NCI-H128 (cell line): ENCODE measurements at regions not wholly inside any gene's neighbourhood (a gene's known extent, or its start where the extent isn't known, plus 50 kb on each side); places are given as distances from the start of the nearest gene placed in this dataset.

Experiments used
- DNase-seq: peaks from one replicate; lab custom pipeline; 2025; ENCODE audit not compliant: unreplicated experiment; lab: John Stamatoyannopoulos, UW

DNA sequence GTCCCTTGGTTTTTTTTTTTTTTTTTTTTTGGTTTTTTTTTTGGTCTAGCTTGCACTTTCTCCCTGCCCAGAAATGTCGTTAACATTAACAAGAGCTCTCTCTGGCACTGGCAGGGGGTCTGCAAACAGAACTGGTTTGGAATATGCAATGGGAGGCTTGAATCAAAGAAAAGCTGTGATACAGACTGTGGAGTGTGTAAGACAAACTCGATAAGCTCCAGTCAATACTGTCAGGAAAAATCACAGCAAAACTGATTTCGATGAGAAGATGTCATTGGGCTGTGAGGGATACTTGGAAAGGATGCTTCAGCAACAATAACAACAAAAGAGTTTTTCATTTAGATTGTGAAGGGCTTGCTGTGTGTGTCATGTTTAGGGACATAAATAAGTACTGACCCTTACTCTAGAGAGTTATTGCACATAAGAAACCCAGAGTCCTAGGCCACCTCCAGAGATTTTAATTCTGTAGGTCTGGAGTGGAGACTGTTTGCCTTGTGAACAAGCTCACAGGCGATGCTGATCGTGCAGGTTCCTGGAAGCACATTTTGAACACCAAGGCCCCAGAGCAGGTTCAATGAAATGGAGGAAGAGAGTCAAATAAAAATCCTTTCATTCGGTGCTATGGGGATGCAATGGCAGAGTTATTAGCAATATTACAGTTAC, 470.7 kb upstream of the RBFOX1 start:
- no peak for DNase-seq

DNA sequence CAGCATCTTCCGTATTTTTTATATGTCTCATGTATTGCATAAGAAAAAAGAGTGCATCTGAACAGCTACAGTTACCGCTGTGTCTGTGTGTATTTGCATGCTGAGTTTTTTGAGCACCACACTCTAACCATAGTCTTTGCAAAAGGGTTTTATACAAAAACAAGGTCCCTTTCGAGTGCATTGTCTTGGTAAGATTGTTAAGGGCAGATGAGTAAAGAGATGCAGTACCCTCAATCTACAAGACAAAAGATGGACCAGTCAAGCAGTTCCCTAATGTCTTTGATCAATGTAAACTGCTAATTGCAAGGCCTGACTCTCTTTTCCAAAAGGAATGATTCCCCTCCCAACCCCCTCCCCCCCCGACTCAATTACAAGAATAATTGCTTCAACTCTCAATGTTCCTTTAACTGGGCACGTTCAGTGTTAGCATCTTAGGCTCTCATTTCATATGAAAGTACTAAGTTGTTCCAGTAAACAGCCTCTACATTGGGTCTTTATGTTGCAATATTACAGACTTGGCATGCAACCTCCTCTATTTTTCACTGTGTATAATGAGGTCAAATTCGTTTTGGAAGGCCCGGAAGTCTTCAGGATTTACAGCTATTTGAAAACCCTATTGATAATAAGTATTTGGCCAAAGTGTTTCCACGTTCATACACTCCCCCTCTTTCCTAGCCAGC, 471.4 kb upstream of the RBFOX1 start:
- DNase-seq = no peak

DNA sequence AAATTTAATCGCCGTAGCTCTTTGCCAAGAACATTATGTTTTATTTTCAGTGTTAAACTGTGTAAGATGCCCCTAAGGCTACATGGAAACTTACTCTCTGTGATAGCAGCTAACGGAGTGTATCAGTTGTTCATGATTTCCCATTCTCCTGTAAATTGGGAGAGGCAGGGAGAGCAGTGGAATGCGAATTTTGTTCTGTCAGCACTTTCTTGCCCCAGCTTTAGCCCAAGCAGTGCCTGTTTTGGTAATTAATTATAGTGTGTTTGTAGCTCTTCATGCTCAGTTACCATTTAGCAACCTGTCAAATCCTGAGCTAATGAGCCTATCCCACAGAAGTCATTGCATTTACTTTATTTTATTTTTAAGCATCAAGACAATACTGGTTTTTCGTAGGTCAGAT, 475.1 kb upstream of the RBFOX1 start:
- no peak for DNase-seq

DNA sequence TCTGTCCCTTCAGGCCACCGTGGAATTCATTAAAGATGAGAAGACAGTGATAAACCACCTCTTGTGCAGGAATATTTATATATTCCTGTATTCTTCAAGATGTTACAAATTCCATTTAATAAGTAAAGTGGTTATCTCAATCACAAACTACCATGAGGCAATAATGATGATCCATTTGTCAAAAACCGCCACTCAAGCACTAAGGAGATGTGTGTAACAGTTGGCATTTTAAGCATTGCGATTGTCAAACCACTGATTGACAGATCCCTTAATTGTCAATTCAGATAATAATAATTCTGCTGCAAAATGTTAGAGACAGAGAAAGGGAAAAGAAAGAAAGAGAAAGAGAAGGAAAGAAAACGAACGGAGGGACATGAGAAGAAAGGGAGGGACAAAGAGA, 476.1 kb upstream of the RBFOX1 start:
- DNase-seq = no peak

- DNase-seq = no peak
These were observed 479.1 kb upstream of the RBFOX1 start for GRCh38 chr16:6853565-6853964.

DNA sequence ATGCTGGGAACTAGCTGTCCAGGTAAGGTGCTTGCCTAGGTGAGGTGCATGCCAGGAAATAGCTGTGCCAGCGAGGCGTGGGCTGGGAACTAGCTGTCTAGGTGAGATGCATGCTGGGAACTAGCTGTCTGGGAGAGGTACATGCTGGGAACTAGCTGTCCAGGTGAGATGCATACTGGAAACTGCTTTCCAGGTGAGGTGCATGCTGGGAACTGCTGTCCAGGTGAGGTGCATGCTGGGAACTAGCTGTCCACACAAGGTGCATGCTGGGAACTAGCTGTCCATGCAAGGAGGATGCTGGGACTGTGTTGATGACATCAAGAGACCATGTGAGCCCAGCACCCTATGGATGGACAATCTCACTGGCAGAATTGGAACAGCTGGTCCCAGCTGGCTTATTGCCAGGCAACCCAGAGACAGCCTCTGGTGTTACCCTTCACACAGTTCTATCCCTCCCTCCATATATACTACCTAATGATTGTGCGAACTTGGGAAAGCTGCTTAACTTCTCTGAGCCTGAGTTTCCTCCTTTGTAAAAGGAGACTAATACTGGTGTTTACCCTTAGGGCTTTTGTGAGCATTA, 479.9 kb upstream of the RBFOX1 start:
- DNase-seq = no peak

GRCh38 chr16:6846452-6846851, 486.2 kb upstream of the RBFOX1 start:
- no peak for DNase-seq

DNA sequence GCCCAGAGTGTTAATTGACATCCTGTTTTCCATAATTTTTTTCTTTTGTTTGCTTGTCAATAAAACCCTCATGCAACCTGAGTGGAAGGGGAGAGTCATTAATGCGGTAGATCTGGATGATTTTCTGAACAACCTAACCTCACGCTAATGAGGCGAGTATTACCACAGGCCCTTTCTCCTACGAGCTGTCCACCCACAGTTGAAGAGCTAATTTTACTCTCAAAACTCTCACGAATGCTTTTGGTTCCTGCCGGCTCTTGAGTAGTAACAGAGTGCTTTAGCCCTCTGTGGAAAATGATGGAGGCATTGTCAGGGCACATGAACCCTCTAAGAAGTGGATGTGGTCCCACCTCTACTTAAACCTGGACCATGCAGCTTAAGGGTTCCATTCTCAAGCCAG, 491.3 kb upstream of the RBFOX1 start:
- DNase-seq = no peak

- no peak for DNase-seq
These were observed 494.9 kb upstream of the RBFOX1 start for GRCh38 chr16:6837722-6838121.

DNA sequence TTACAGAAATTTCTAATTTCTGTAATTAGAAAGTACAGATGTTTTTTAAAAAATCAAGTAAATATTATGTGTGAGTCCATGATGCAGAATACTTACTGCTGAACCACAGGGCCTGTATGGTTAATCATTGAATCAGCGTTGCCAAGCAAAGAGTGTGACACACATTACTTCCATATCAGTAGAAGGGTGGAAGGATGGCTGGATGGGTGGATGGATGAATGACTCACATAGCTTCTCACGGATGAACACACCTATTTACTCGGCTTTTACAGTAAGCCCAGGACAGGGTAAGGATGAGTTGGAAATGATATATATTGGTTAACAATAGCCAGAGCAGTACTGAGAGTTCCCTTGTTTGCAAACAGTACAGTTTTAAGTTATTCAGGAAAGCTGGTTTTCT, 495.9 kb upstream of the RBFOX1 start:
- DNase-seq = no peak

DNA sequence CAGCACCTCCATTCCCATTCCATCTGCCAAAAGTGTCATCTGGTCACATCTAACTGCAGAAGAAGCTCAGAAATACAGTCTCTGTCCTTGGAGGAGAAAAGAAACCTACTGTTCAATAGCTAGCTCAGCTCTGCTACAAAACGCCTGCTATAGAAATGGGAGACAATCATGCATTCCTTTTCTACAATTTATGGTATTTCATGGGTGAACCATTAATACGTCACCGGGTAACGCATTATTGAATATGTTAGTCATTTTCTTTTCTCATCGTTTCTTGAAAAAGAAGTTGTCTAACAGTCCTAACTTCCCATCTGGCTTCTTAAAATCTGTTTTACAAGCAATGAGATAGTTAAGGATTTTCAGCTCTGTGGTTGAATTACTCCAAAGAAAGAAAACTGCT, 496.7 kb upstream of the RBFOX1 start:
- no peak for DNase-seq

DNA sequence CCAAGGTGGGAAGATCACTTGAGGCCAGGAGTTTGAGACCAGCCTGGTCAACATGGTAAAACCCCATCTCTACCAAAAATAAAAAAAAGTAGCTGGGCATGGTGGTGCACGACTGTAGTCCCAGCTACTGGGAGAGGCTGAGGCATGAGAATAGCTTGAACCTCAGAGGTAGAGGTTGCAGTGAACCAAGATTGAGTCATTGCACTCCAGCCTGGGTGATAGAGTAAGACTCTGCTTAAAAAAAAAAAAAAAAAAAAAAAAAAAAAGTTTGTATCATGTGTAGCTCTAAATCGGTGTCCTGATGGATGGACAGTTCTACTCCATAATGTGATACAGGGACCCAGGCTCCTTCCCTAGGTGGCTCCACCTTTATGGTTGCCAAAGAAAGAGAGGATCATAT, 497.1 kb upstream of the RBFOX1 start:
- no peak for DNase-seq

DNA sequence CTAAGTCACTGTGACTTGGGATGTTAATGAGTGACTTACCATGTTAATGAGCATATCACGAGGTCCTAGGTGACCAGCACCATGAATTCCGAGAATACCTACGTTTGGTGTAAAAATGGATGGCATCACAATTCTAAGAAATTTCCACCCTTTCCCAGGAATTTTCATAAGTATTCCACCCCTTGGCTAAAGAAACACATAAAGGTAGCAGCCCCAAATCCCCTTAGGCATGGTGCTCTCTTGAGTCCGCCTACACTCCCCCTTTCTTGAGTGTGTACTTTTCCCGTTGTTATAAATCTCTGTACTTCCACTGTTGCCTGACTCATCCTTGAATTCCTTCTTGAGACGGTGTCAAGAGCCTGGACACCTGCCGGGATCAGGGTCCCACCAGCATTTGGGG, 504.0 kb upstream of the RBFOX1 start:
- DNase-seq = no peak

GRCh38 chr16:6827931-6828330, 504.7 kb upstream of the RBFOX1 start:
- DNase-seq = no peak

DNA sequence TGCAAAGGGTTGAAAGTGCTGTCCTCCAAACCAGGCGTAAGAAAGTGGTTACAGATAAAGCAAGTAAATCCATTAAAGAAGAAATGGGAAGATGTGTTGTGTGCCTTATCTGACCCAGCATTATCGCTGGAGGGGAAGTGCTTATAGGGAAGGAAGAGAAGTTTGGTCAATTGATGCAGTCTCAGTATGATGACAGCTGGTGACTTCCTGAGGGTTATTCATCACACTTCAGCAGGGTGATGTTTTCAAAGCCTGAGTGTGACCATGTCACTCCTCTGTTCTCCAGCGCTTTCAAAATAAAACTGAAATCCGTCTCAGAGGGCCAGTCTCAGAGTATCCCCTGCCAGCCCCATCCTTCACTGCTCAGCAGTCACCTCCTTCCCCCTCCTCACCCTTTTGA, 505.4 kb upstream of the RBFOX1 start:
- no peak for DNase-seq

DNA sequence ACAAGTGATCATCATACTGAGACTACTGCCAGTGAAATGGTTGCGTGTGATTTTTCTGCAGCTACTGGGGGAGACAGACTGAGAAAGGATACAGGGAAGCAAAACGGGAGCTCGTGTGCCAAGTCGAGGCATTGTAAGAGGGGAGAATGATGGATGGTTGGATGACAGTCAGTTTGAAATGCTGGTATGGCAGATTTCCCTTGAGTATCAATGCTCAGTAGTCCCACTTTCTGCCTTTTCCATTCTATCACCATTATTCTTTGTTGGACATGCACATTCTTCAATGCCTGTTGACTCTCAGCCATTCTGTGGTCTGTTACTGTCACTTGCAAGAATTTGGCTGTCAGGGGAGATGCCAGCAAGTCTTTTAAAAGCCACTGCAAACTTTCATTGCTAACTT, 510.6 kb upstream of the RBFOX1 start:
- no peak for DNase-seq

DNA sequence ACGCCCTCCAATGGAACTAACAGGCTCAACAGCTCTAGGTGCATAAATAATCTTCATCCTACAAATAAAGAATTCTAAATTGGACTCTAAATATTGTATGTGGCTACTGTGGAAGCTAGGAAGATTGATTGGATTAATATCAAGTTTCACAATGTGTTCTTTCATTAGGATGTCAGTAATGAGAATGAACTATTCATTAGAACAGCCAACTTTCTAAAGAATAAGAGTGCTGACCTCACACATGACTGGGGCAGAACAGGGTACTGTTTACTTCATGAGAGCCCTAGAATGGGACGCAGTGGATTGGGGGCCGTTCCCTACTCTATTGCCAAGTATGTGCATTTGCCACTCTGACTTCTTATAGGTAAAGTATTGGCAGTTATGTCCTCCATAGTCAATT, 528.2 kb upstream of the RBFOX1 start:
- DNase-seq = no peak

- DNase-seq = no peak
These were observed 529.5 kb upstream of the RBFOX1 start for GRCh38 chr16:6803176-6803575.

GRCh38 chr16:6797223-6797622, 535.4 kb upstream of the RBFOX1 start:
- no peak for DNase-seq

- DNase-seq = no peak
These were observed 555.0 kb upstream of the RBFOX1 start for GRCh38 chr16:6777624-6778023.

DNA sequence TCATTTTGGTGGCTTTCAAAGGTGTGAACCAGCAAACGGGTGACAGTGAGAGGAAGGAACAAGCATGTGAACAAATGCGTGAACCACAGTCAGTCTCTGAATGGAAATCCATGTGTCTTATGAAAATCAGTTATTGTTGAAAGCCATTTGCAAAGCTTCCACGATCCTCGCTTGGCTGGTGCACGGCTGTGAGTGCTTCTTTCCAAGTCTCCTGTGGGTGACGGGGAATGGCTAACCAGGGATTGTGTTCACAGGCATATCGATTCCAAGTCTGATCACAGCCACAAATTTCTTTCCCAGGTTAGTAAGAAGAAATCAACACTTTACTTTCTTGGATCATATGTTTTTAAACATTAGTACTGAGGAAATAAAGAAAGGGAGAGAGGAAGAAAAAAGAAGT, 556.9 kb upstream of the RBFOX1 start:
- no peak for DNase-seq

- no peak for DNase-seq
These were observed 560.7 kb upstream of the RBFOX1 start for GRCh38 chr16:6771956-6772355.

DNA sequence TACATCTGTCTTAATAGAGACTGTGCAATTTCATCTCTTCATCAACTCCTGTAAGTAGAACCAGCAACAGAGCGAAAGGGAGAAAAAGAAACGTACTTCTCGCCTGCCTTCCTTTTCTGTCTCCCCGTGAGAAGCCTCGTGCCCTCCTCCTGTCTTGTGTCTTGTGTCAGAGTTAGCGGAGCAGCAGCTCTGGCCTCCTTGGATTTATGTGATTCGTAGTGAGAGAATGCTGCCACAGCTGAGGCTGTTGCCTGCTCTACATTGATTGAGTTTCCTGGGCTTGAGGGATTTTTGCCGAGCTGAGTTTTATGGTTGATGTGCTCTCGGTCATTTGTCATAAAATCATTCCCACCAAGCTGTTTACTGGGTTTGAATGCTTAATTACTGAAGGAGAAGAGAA, 579.1 kb upstream of the RBFOX1 start:
- no peak for DNase-seq
